GM21447 (cell line): ENCODE measurements at regions not wholly inside any gene's neighbourhood (a gene's known extent, or its start where the extent isn't known, plus 50 kb on each side); places are given as distances from the start of the nearest gene placed in this dataset.

ENCODE experiments used
- ATAC-seq: cut with Tn5 transposase; IDR thresholded peaks from one replicate; pipeline ENCODE4 v1.9.1; 2021; ENCODE audit not compliant: unreplicated experiment

DNA sequence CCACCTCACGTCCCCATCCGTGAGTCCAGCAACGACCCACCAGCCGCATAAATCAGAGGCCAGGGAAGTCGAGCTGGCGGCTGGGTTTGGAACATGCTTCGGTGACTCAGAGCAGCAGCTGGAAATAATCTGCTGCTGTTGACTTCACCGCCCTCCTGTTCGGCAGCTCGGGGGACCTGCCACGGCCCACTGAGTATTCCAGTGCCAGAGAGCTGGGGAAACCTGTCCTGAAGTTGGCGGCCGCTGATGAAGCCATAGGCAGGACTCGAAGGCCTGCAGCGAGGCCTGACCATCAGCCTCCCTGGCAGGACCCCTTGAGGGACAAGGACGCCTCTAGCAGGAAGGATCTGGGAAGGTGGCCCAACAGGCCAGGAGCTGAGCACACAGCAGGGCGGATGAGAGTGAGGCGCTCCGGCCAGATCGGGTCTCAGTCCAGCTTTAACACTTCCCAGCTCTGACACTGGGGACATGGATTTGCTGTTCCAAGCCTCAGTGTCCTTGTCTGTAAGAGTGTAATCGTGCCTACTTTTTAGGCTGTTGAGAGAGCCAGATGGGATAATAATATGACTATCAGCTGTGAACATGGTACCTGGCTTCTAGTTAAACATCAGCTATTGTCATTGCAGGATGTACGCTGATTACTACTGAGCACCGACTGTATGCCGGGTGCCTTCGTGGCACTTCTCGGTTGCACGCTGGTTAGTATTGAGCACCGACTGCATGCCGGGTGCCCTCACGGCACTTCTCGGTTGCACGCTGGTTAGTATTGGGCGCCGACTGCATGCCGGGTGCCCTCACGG is 50.4 kb upstream of the CIBAR2 start:
- no peak for ATAC-seq

GRCh38 chr16:85163278-85164112 is 51.2 kb upstream of the CIBAR2 start:
- ATAC-seq, result no peak

- ATAC-seq, result no peak
Observed at GRCh38 chr16:85164431-85164830, 52.2 kb upstream of the CIBAR2 start.

GRCh38 chr16:85164838-85165516 is 52.7 kb upstream of the CIBAR2 start:
- no peak for ATAC-seq

DNA sequence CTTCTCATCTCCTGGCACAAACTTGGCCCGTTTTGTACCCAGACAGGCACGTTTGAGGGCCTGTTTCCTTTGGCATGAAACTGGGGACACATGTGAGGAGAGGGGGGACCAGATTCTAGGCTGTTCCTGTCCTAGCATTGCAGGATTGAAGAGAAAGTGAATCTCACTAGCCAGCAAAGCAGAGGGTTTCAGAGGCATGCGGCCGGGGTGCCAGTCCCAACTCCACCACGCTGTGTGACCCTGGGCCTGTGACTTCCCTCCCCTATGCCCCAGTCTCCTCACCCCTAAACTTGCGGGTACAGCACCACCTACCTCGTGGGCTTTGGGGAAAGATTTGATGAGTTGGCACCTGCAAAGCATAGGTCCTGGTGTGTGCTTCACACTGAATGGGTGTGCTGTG is 53.5 kb upstream of the CIBAR2 start:
- no peak for ATAC-seq

DNA sequence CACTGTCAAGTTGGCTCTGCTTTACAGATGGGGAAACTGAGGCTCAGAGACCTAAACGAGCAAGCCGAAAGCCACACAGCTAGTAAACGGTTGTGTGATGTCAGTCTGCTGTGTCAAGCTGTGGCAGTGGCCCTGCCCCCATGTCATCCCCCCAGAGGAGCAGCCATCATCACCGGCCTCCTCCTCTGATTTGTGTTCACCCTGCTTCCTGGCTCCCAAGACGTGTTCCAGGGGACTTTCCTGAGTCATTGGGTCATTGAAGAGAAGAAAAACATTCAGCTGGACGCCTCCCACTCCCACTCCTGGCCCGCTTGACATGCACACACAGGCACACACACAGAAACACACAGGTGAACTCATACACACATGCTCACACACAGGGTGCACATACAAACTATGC is 54.0 kb upstream of the CIBAR2 start:
- ATAC-seq, result no peak

DNA sequence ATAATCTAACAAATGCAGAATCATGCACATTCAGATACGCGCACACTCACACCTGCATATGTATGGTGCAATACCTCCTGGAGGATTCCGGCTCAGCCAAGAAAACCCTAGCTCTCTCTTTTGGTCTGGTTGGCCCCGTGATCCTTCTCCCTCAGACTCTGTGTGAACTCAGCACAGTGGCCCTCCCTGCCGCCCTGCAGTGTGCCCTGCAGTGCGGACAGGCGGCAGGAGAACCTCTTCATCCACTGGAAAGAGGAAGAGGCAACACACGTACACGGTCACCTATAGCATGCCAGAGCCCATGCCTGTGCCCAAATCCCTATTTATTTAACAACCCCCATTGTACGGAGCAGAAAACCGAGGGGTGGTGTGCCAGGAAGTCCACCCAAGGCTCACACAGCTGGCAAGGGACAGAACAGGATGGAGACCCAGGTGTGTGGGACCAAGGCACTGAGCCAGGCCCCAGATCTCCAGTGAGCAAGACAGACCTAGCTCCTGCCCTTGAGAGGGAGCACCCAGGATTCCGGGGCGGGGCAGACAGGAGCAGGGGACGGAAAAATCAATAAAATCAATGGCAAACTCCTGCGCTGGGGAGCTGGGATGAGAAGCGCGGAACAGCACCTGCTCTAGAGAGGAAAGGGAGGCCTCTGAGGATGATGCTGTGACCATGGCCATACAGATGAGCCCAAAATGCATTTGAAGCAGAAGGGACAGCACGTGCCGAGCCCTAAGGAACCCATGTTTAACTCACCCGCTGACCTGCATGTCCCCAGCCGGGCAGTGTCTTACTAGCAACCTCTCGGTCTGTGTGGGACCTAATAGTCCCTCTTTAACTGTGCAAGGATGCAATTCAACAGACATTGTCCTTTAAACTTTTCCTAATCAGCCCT is 54.7 kb upstream of the CIBAR2 start:
- ATAC-seq, result no peak

- ATAC-seq, result no peak
Observed at GRCh38 chr16:85167589-85168537, 55.6 kb upstream of the CIBAR2 start.

DNA sequence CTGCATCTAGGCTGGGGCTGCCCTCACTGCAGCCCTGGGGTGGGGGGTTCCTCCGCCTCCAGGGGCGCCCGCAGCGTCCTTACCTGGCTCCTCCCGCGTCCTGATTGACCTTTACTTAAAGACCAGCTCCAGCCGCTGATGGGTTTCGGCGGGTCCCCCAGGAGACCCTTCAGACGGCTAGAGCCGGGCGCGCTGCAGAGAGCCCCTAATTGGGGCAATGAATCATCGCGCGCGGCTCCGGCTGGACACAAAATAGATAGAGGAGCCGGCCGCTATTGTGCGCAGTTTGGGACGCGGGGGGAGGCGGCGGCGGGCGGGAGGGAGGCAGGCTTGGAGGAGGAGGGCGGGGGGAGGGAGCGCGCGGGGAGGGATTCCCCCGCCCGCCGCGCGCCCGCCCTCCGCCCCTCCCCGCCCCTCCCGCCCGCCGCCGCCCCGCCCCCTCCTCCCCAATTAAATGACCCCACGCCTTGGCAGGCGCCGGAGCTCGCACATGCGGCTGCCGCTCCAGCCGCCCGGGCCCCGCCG is 56.5 kb upstream of the CIBAR2 start:
- ATAC-seq, result no peak

DNA sequence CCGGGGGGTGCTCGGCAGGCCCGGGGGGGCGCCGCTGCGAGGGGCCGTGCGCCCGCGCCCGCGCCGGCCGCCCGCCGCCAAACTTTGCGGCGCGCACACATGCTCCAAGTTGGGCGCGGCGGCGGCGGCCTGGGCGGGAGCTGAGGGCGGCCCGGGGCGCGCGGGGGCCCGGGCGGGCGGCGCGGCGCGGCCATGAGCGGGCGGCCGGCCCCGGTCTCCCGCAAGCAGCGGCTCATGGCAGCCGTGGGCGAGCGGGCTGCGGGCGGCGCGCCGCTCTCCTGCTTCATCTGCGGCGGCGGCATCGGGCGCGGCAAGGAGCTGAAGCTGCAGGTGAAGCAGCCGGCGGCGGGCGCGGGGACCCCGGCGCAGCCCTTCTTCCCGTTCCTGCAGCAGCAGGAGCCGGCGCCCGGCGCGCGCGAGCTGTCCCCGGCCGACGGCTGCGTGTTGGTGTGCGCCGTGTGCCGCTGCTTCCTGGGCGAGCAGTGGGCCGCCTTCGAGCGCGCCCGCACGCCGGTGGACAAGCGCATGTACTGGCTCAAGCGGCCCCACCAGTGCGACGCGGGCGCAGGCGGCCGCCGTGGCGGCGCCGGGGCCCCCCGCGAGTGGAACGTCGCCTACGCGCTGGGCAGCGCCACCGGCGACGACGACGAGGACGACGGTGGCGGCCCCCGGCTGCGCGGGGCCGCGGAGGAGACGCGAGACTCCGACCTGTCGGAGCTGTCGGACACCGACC is 57.2 kb upstream of the CIBAR2 start:
- no peak for ATAC-seq

DNA sequence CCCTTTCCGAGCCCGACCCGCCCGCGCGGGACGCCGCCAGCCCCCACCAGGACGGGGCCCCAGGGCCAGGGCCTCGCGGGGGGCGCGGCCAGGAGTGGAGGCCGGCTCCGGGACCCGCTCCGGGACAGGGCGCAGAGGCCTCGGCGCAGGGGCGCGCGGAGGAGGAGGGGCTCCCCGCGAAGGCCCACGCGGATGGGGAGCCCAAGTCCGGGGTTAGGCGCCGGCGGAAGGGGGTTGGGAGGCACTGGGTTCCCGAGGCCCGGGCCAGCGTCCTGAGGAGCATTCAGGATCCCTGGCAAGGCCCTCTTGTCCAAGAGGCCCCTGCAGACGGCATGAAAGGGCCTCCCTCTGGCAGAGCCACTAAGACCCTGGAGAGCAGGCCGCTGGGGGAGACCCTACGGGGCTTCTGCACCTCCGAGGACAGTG is 57.8 kb upstream of the CIBAR2 start:
- no peak for ATAC-seq

DNA sequence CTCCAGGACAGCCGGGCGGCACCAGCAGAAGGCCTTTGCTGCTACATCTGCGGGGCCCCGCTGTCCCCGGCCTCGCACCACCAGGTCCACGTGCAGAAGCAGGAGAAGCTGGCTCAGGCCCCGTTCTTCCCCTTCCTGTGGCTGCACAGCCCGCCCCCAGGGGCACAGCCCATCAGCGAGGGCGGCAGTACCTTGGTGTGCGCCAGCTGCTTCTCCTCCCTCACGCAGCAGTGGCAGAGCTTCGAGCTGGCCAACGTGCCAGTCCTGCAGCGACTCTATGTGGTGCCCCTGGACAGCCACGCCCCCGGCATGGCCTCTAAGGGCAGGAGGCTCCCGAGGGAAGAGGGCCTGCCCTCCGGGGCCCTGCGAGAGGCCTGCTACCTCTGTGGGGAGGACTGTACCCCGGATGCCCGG is 58.3 kb upstream of the CIBAR2 start:
- no peak for ATAC-seq

DNA sequence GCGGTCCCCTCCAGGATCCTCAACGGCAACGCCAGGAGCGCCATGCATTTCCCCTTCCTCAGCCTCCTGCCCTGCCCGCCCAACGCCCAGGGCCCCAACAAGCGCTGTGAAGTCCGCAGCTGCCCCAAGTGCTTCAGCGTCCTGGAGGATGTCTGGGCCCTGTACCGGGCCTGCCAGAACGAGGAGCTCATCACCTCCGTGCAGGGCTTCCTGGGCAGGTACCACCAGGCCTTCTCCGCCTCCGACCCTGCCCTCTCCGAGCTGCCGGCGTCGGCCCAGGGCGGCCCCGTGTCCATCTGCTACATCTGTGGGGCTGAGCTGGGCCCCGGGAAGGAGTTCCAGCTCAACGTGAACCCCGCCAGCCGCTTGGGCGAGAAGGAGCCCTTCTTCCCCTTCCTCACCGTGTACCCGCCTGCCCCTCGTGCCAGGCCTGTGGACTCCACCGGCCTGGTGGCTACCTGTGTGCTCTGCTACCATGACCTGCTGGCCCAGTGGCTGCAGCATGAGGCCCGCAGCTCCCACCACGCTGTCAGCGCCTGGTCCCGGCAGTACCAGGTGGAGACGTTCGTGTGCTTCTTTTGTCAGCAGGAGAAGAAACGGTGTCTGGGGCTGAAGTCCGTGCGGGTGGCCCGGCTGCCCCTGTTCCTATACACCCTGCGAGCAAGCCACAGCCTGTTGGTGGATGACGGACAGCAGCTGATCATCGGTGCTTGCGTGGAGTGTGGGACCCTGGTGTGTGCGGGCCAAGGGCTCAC is 58.9 kb upstream of the CIBAR2 start:
- ATAC-seq, result no peak

DNA sequence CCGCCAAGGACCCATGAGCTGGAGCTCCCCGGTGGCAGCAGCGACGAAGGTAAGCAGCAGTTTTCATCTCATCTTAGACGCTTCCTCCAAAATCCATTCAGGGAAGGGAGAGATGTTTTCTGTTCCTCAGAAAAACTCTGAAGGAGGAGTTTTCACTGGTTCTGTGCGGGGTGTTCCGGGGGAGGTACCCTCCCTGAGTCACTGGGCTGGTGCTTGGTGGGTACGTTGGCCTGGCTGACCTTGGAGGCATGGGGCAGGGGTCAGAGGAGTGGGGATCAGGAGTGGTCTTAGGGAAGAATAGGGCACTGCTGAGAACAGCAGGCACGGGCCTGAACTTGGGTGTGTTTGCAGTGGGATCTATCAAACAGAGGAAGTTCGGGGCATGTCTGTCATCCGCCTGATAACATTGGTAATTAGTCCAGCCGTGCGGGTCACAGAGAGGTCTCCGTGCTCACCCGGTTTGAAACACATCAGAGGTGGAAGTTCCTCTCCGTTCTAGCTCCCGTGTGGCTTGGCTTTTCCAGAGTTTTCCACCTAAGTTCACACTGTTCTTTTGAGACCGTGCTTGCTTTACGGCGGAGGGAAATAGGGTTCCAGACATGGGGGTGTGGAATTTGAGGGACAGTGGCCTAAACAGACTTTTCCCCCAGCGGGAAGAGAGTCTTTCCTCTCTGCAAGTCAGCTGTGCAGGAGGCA is 59.6 kb upstream of the CIBAR2 start:
- no peak for ATAC-seq

- ATAC-seq, result no peak
Observed at GRCh38 chr16:85172455-85173145, 60.3 kb upstream of the CIBAR2 start.

DNA sequence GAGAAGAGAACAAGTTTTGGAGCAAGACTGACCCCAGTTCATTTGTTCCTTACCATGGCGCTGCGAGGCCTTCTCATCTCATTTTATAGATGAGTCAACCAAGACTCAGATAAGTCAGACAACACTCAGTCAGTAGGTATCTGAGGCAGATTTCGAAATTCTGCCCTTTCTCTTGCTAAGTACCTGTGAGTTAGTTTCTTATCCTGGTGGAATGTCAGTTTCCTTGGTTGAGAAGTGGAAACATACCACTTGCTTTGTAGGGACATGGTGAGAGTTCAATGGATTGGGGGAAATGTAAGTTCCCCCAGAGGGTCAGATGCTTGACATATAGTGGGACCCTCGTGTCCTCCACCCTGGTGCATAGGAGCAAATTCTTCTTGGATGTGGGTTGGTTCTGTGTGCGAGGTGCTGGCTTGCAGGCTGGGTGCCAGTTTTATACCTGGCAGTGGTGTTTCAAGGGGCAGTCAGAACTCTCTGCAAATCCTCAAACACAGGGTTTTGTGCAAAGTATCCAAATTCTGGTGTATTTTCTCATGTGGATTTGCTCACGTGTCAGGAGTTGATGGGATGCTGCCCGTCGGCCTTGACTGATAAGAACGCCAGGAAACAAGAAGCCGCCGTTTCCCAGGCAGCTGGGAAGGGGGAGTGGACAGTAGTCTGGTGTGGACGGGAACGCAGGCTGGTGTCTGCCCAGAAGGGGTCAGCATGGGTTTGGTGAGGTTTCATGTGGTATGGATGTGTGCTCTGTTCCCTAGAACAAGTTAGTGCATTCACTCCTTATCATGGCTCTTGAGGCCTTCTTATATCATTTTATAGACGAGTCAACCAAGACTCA is 61.1 kb upstream of the CIBAR2 start:
- ATAC-seq, result no peak
